KOPT-K1 (cell line): ENCODE measurements at regions not wholly inside any gene's neighbourhood (a gene's known extent, or its start where the extent isn't known, plus 50 kb on each side); places are given as distances from the start of the nearest gene placed in this dataset.

Experiments used
- H3K27ac ChIP-seq: fragments of 200-600 bp; sonication (generic); 2 replicates; pipeline ENCODE4 v1.5.1; 2016; ENCODE audit warnings: antibody characterized with exemption, mild to moderate bottlenecking, low read depth, low read length; ENCODE audit not compliant: poor library complexity, severe bottlenecking
- H3K36me3 ChIP-seq: fragments of 200-600 bp; sonication (generic); 2 replicates; pipeline ENCODE4 v1.5.1; 2017; ENCODE audit warnings: antibody characterized with exemption, mild to moderate bottlenecking, low read length, moderate library complexity; ENCODE audit not compliant: insufficient read depth
- H3K9me3 ChIP-seq: fragments of 200-600 bp; sonication (generic); 2 replicates; pipeline ENCODE4 v1.5.1; 2017; ENCODE audit warnings: antibody characterized with exemption, low read length, mild to moderate bottlenecking; ENCODE audit not compliant: insufficient read depth, poor library complexity, severe bottlenecking

DNA sequence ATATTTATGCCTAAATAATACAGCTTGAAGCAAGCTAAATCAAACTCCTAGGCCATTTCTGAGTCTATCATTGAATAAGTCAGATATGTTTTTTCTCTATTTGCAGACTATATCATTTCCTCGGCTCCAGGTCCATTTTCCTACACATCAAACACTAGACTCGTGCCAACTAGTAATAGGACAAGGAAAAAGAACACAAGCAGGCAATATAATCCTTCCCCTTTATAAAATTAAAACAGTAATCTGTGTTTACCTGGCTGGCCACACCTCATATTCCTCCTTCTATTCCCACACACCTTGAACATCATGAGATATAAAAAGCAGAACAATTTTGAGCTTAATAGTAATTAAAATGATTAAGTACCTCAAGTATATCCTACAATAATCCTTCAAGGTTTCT lies 325.7 kb downstream of the TFEC start:
- H3K36me3 ChIP-seq: no peaks in the 10 kb centered on the region
- no peak overlapping the region for H3K27ac ChIP-seq
- no peaks in the 10 kb centered on the region for H3K9me3 ChIP-seq

DNA sequence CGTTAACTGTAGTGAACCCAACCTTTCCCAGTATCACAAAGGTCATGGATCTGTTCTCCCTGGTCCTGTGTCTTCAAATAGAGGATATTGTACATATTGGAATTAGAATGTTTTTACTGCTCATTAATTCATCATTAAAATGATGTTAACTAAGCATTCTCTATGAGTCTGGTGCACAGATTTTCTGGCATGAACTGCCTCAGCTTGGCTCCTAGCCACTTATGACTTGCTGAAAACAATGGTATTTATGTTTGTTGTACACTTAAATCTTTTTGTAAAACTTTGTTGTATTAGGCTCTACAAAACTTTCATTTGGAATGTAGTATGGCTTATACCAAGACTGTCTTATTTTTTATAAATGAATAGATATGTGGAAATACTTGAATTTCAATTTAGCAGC lies 329.4 kb downstream of the TFEC start:
- Histone ChIP-seq H3K36me3 (no peaks in the 10 kb centered on the region), H3K27ac (no peak overlapping the region), H3K9me3 (no peaks in the 10 kb centered on the region)

DNA sequence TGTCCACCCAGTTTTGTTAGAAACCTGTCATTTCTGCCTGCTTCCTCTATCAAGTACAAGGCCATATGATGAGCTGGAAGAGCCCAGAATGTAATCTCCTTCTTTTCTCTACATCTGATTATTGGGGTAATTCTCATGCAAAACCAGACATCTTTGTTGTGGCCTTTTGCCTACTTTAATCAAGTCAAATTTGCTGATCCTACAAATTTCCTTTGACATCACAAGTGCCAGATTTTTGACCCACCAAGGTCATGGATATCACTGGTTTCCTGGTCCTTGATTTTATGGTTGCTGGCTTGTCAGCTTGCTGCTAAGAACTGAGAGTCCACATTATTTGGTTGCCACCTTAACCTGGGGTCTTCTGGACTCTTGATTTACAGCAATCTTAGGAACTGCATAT lies 336.1 kb downstream of the TFEC start:
- H3K27ac ChIP-seq: no peak overlapping the region
- no peaks in the 10 kb centered on the region for H3K9me3 ChIP-seq
- H3K36me3 ChIP-seq: no peaks in the 10 kb centered on the region

DNA sequence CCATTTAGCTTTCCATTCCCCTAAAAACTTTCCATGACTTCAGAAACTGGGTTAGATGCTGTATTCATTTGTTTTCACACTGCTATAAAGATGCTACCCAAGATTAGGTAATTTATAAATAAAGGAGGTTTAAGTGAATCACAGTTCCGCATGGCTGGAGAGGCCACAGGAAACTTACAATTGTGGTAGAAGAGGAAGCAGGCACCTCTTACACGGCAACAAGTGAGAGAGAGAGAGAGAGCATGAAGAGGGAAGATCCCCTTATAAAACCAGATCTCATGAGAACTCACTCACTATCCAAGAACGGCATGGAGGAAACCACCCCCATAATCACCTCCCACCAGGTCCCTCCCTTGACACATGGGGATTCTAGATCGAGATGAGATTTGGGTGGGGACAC lies 336.8 kb downstream of the TFEC start:
- no peaks in the 10 kb centered on the region for H3K9me3 ChIP-seq
- H3K27ac ChIP-seq: no peak overlapping the region
- no peaks in the 10 kb centered on the region for H3K36me3 ChIP-seq

DNA sequence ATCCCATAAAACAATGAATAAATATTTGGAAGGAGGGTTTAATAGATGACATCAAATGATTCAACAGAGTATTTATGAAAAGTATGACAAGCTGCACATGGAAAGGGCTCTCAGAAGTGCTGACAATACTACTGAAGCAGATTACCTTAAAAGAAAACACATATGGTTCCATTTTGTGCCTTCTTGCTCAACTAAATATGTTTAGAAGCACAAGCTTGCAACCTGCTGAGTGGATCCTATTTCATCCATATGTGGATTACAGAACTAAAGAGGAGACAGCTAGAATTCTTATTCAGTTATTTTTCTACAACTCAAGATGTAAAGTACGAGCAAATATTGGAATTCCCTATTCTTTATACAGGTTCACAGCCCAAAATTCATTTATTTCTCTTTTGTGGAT lies 340.6 kb downstream of the TFEC start:
- no peak overlapping the region for H3K27ac ChIP-seq
- no peaks in the 10 kb centered on the region for H3K36me3 ChIP-seq
- H3K9me3 ChIP-seq: no peaks in the 10 kb centered on the region

DNA sequence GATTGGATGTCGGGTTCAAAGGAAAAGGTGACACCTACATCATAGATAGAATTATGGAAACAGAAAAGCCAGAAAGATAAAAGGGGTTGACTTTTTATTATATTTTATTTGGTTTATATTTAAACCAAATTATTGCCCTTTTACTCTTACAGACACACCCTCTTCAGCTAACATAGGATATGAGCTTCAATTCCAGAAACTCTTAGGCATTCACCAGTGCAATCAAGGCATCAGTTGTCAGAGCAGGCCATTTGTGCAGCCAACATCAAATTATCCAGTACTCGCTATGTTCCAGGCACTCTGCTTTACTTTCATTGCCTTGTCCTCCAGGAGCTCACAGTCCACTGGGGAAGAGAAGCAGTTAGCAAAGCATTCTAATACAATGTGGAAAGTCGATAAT lies 347.5 kb downstream of the TFEC start:
- no peaks in the 10 kb centered on the region for H3K36me3 ChIP-seq
- H3K27ac ChIP-seq: no peak overlapping the region

DNA sequence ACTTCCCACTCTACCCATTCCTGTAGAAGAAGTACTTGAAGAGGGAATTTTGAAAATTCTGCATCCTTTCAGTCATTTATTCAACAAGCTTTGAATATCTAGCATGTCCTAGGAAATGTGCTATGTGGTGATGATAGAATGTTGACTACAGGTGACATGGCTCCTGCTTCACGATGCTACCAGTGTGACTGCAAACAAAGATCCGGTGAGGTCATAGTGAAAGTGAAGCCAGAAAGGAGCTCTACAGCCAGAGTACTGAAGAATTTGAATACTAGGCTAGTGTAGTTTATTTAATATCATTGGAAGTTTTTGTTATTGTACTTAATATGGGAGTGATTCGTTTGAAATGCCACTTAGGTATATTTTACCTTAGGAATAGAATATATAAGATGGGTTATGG lies 348.1 kb downstream of the TFEC start:
- Histone ChIP-seq H3K27ac (no peak overlapping the region), H3K36me3 (no peaks in the 10 kb centered on the region), H3K9me3 (no peaks in the 10 kb centered on the region)

More for the DNA sequence above, 347.5 kb downstream of the TFEC start:
- no peaks in the 10 kb centered on the region for H3K9me3 ChIP-seq

DNA sequence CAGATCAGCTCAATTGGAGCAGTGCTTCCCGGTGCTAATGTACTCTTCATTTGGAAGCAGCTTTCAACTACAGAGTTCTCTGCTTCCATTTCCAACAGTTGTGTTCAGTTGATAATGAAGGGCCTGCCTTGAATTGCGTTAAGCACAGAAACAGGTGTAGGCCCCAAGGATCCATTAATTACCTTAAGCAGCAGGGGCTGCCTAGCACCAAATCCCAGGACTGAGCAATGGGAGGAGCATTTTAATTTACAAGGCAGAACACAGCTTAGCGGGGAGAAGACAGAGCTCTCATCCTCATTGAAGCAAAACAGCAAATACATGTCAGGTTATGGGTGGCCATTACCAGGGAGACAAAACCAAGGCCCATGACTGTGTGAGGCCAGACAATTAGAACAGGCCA lies 349.6 kb downstream of the TFEC start:
- Histone ChIP-seq H3K9me3 (no peaks in the 10 kb centered on the region), H3K27ac (no peak overlapping the region), H3K36me3 (no peaks in the 10 kb centered on the region)

DNA sequence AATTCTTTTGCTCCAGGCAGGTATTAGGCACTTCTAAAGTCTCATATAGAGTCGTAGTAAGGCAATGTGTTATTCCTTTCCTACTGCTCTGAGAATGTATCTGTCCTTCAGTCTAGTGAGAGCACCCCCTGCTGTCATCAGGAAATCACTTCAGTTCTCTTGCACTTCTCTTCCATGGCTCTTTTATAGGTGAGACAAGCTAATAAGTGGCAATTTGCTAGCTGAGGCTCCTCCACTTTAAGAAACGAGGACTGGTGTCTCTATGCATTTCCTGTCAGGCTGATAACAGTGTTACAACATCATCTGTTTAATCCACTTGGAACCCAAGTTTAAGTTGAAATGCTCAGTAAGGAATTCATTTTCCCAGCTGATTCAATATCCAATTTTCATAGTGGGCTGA lies 350.6 kb downstream of the TFEC start:
- Histone ChIP-seq H3K27ac (no peak overlapping the region), H3K9me3 (no peaks in the 10 kb centered on the region), H3K36me3 (no peaks in the 10 kb centered on the region)

DNA sequence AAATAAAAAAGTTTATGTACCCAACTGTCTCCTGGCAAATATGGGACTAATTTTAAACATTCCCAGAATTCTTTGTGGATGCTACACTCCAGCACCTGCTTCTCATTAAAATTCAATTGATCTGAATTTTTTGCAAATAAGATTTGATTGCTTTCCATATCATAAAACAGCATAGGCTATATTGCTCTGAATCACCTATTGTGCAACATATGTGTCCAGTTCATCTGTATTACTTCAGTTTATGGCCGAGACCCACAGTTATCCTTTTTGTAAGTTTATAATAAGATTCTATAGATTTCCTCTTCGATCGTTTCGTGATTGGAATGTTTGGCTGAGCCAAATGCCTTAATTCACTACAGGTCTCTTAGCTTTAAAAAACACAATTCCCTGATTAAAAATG lies 351.1 kb downstream of the TFEC start:
- H3K9me3 ChIP-seq: no peaks in the 10 kb centered on the region
- H3K36me3 ChIP-seq: no peaks in the 10 kb centered on the region
- no peak overlapping the region for H3K27ac ChIP-seq

DNA sequence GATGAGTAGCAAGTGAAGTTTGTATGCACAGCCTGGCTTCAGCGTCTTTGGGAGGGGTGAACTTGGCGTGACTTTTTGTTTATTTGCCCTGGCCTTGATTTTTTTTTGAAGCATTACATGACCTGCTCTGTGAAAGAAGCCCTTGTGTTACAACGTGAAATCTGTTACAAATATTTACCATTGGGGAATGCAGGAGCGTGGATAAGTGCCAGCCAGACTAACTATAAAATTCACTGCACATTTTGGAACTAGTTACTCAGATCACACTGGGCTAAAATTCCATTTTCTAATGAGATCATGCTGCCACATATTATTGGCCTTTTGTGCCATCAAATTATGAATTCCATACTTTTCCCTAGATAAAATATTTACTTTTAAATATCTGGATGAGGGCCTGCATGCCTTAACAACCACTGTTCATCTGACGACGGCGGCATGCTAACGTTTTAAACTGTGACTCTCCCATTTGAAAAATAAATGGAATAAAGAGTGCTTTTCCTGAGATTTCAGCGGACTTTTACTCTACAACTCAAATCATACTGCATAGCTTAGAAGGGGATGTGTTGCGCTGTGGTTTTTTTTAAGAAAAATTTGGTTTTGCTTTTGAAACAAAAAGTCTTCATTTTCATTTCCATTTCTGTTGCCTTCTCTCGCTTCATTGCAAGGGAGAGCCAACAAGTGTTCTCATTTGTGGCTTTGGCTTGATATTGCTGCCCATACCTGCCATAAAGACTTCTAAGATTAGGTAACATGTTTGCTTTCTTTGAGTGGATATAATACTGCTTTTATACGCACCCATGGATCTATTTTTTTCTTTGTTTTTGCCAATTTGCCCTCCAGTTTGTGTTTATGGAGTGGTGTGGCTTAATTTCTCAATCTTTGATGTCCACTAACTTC lies 352.2 kb downstream of the TFEC start:
- Histone ChIP-seq H3K27ac (no peak overlapping the region), H3K9me3 (no peaks in the 10 kb centered on the region), H3K36me3 (no peaks in the 10 kb centered on the region)

DNA sequence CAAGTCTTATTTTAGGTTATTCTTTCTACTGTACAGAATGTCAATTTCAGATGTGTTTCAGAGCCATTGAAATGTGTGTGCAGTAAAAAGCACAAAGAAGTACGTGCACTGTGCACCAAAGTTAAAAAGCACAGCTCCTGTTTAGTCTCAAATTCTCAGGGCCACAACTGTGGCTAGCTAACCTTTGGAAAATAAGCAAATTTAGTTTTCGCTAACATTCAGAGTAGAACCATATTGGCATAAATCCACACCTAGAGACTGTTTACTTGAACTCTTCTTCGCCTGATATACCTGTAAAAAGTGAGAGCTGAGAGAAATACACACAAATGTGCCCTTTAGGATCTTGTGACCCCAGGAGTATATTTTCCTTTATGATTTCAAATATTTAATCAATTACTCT lies 353.9 kb downstream of the TFEC start:
- Histone ChIP-seq H3K9me3 (no peaks in the 10 kb centered on the region), H3K27ac (no peak overlapping the region), H3K36me3 (no peaks in the 10 kb centered on the region)

DNA sequence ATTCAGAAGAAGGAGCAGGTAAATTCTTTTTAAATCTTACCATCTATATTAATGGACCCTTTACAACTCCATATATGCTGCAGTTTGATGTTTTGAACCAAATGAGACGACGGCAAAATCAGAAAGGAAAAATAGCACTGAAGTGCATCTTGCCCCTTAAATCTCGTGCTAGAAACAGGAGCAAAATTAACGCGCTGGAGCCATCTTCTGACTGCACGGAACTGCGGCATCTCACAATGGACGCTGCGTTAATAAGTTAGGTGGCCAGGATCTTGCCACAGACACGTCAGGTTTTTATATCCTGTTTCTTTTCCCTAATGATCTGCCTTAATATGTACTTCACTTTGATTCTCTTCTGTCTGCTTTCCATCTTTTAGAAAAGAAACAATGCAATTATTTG lies 354.5 kb downstream of the TFEC start:
- Histone ChIP-seq H3K9me3 (no peaks in the 10 kb centered on the region), H3K27ac (no peak overlapping the region), H3K36me3 (no peaks in the 10 kb centered on the region)

DNA sequence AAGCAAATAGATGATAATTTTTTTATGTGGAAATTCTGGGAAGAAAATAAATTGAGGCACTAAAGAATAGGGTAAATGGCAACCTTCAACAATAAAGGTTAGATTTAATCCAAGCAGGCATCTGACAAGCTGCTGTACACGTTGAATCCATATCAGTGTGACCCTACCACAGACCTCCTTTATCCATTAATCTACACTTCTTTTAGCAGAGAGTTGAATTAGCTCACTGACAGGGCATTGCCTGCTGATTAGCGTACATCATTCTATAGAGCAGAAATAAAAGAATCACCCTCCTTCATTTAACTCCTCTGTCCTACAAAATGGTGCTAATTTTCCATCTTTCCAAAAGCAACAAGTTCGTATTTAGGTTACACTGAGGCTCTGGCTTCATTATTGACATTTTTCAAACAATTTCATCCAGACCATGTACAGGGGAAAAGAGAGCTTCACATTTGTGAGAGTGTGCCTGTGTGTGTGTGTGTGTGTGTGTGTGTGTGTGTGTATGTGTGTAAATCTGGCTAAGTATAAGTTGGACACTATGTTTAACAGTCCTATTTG lies 356.0 kb downstream of the TFEC start:
- Histone ChIP-seq H3K27ac (no peak overlapping the region), H3K36me3 (no peaks in the 10 kb centered on the region)

DNA sequence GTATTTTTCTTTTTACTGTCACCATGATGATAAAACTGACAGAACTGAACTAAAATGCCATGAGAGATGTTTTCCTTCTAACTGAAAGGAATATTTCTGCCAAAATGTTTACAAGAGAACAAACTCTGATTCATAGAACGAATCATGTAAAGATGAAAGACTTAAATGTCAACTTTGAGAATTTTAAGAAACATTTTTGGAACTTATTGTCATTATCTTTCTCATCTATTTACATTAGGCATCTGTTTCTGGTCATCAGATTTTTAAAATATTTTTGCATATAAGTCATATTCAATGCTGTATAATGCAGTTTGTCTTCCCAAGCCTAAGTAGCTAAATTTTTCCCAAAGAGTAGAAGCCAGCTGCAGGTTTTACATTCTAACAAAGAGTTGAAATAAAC lies 358.5 kb downstream of the TFEC start:
- Histone ChIP-seq H3K36me3 (no peaks in the 10 kb centered on the region), H3K27ac (no peak overlapping the region)

More for the DNA sequence above, 356.0 kb downstream of the TFEC start:
- H3K9me3 ChIP-seq: no peaks in the 10 kb centered on the region

DNA sequence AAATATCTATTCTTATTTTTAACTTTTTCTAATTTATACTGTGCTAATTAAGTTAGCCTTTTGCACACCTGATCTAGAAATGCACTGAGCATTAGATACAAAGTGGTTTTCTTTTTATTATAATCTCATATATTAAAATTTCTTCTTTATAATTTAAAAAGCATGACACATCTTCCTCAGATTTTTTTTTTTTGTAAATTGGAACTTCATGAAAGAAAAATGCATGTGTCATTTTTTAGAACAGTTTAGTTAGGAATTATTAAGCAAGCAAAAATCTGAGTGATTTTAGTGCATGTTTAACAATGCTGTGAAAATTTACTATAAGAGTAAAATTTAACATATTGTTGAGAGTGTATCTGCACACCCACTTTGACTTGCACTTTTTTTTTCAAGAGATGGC lies 367.9 kb downstream of the TFEC start:
- H3K9me3 ChIP-seq: no peaks in the 10 kb centered on the region
- H3K27ac ChIP-seq: no peak overlapping the region
- H3K36me3 ChIP-seq: no peaks in the 10 kb centered on the region

More for the DNA sequence above, 358.5 kb downstream of the TFEC start:
- no peaks in the 10 kb centered on the region for H3K9me3 ChIP-seq
